A549 (cell line): ENCODE measurements at regions not wholly inside any gene's neighbourhood (a gene's known extent, or its start where the extent isn't known, plus 50 kb on each side); places are given as distances from the start of the nearest gene placed in this dataset.

Experiments used
- ATAC-seq, 2 experiments: fragments of 200-7000 bp in 1 of 2; fragments of >200 bp in 1 of 2; cut with Nextera tagmentation in 1 of 2; cut with Tn5 transposase in 1 of 2; 3 replicates each; pipeline versions ENCODE4 v1.8.0 to v1.9.1; 2018 to 2020; ENCODE audit warnings: mild to moderate bottlenecking in 1 of 2, moderate library complexity in 1 of 2
- CTCF ChIA-PET: fragments of 300-600 bp; sonication (Branson Sonifier 250); formaldehyde crosslinking; extraction: SDS; loops from one replicate; lab custom pipeline; 2021; ENCODE audit warnings: antibody characterized with exemption, inconsistent platforms; lab: Yijun Ruan, JAX
- POLR2A ChIA-PET: fragments of 350-600 bp; formaldehyde crosslinking; extraction: SDS; loops from one replicate; lab custom pipeline; 2021; ENCODE audit warnings: antibody characterized with exemption, inconsistent platforms; lab: Yijun Ruan, JAX
- DNase-seq, 2 experiments: peaks; one replicate each; pipeline versions ENCODE4 v3.0.0 to v3.0.0-alpha.2; 2011 to 2016; ENCODE audit warnings: low read depth in 1 of 2, low spot score in 1 of 2
- FAIRE-seq: peaks from 2 replicates; lab custom pipeline; 2011; peaks lifted over from hg19 to GRCh38; lab: Jason Lieb, UNC
- H3K27ac ChIP-seq, 2 experiments: fragments of >200 bp; sonication (Bioruptor Twin); formaldehyde crosslinking; 3 replicates each; pipeline ENCODE4 v1.5.1; 2016 to 2017
- H3K4me1 ChIP-seq: fragments of >200 bp; sonication (Bioruptor Twin); formaldehyde crosslinking; 3 replicates; pipeline ENCODE4 v1.6.1; 2016
- H3K4me2 ChIP-seq: fragments of >200 bp; sonication (Bioruptor Twin); formaldehyde crosslinking; 3 replicates; pipeline ENCODE4 v1.6.1; 2016
- H3K4me3 ChIP-seq: fragments of >200 bp; sonication (Bioruptor Twin); formaldehyde crosslinking; 3 replicates; pipeline ENCODE4 v1.5.1; 2016
- H3K9me3 ChIP-seq: fragments of >200 bp; sonication (Bioruptor Twin); formaldehyde crosslinking; 3 replicates; pipeline ENCODE4 v1.6.1; 2016
- BHLHE40 ChIP-seq: IDR thresholded peaks from 2 replicates; pipeline ENCODE4 v1.6.1; 2012; ENCODE audit warnings: low read depth, low read length, inconsistent platforms
- CBX8 ChIP-seq: fragments of 200-600 bp; sonication (generic); IDR thresholded peaks from 2 replicates; pipeline ENCODE4 v1.6.1; 2016
- CEBPB ChIP-seq, 2 experiments: fragments of >200 bp in 1 of 2; sonication (Bioruptor Twin) in 1 of 2; formaldehyde crosslinking in 1 of 2; IDR thresholded peaks; 2 replicates each; pipeline ENCODE4 v1.6.1; 2012 to 2016
- CHD2 ChIP-seq: fragments of 150-350 bp; IDR thresholded peaks from 2 replicates; pipeline ENCODE4 v1.6.1; 2014; ENCODE audit warnings: low read length; ENCODE audit not compliant: partially characterized antibody
- EHF ChIP-seq: fragments of 250-450 bp; sonication (Bioruptor Pico); IDR thresholded peaks from 2 replicates; pipeline ENCODE4 v1.5.0; 2020; ENCODE audit warnings: mild to moderate bottlenecking
- EP300 ChIP-seq, 2 experiments: fragments of >200 bp; sonication (Bioruptor Twin); formaldehyde crosslinking; IDR thresholded peaks; 2 replicates in 1 of 2; 3 replicates in 1 of 2; pipeline ENCODE4 v1.6.1; 2016 to 2017
- FOSB ChIP-seq: fragments of 250-450 bp; sonication (Bioruptor Pico); IDR thresholded peaks from 2 replicates; pipeline ENCODE4 v1.5.0; 2020; ENCODE audit warnings: mild to moderate bottlenecking, moderate library complexity
- FOSL2 ChIP-seq, 2 experiments: fragments of 450-650 bp in 1 of 2; fragments of >200 bp in 1 of 2; sonication (Bioruptor Twin) in 1 of 2; formaldehyde crosslinking; IDR thresholded peaks; 2 replicates each; pipeline versions ENCODE4 v1.5.0 to v1.6.1; 2016 to 2020; ENCODE audit warnings: mild to moderate bottlenecking in 1 of 2, moderate library complexity in 1 of 2
- HOXA7 ChIP-seq: fragments of 250-450 bp; sonication (Bioruptor Pico); IDR thresholded peaks from 2 replicates; pipeline ENCODE4 v1.5.0; 2020; ENCODE audit warnings: mild to moderate bottlenecking, moderate library complexity
- HOXB13 ChIP-seq: fragments of 250-450 bp; sonication (Bioruptor Pico); IDR thresholded peaks from 2 replicates; pipeline ENCODE4 v1.5.0; 2020; ENCODE audit warnings: low read depth, mild to moderate bottlenecking, moderate library complexity
- KDM1A ChIP-seq: fragments of 200-600 bp; sonication (generic); IDR thresholded peaks from 2 replicates; pipeline ENCODE4 v1.6.1; 2016; ENCODE audit warnings: low read depth, mild to moderate bottlenecking
- KDM5A ChIP-seq: fragments of 200-600 bp; sonication (generic); IDR thresholded peaks from 2 replicates; pipeline ENCODE4 v1.6.1; 2016; ENCODE audit warnings: antibody characterized with exemption, mild to moderate bottlenecking
- MAZ ChIP-seq: fragments of 150-350 bp; IDR thresholded peaks from 2 replicates; pipeline ENCODE4 v1.6.1; 2014; ENCODE audit warnings: antibody characterized with exemption, low read depth, low read length, borderline replicate concordance
- MYC ChIP-seq: IDR thresholded peaks from 2 replicates; pipeline ENCODE4 v1.6.1; 2012; ENCODE audit warnings: mild to moderate bottlenecking, inconsistent platforms, low read length, improper control_type of control experiment, borderline replicate concordance
- NPAS2 ChIP-seq: fragments of 250-450 bp; sonication (Bioruptor Pico); IDR thresholded peaks from 2 replicates; pipeline ENCODE4 v1.8.0; 2022; ENCODE audit warnings: mild to moderate bottlenecking, moderate library complexity, borderline replicate concordance
- PHF8 ChIP-seq: fragments of 200-600 bp; sonication (generic); IDR thresholded peaks from 2 replicates; pipeline ENCODE4 v1.6.1; 2016; ENCODE audit warnings: low read depth, mild to moderate bottlenecking, antibody characterized with exemption, moderate library complexity, borderline replicate concordance
- RAD21 ChIP-seq, 2 experiments: fragments of >200 bp in 1 of 2; sonication (Bioruptor Twin) in 1 of 2; formaldehyde crosslinking in 1 of 2; IDR thresholded peaks in 1 of 2; conservative IDR thresholded peaks in 1 of 2; 2 replicates in 1 of 2; 3 replicates in 1 of 2; pipeline ENCODE4 v1.6.1; 2012 to 2018; ENCODE audit warnings: inconsistent platforms in 1 of 2
- RARB ChIP-seq: fragments of 250-450 bp; sonication (Bioruptor Pico); IDR thresholded peaks from 2 replicates; pipeline ENCODE4 v1.8.0; 2021; ENCODE audit warnings: mild to moderate bottlenecking, moderate library complexity
- RFX5 ChIP-seq: fragments of 450-650 bp; IDR thresholded peaks from 2 replicates; pipeline ENCODE4 v1.7.1; 2014; ENCODE audit warnings: antibody characterized with exemption, mild to moderate bottlenecking, moderate library complexity
- RNF2 ChIP-seq: fragments of 200-600 bp; sonication (generic); IDR thresholded peaks from 2 replicates; pipeline ENCODE4 v1.6.1; 2016; ENCODE audit warnings: low read depth, mild to moderate bottlenecking, antibody characterized with exemption, moderate library complexity, borderline replicate concordance
- SREBF2 ChIP-seq: fragments of 450-650 bp; IDR thresholded peaks from 2 replicates; pipeline ENCODE4 v1.6.1; 2014; ENCODE audit warnings: mild to moderate bottlenecking, moderate library complexity
- ZFP36 ChIP-seq: fragments of 450-650 bp; IDR thresholded peaks from 2 replicates; pipeline ENCODE4 v1.6.1; 2014; ENCODE audit warnings: borderline replicate concordance; ENCODE audit not compliant: partially characterized antibody
- ZNF302 ChIP-seq: fragments of 250-450 bp; sonication (Bioruptor Pico); IDR thresholded peaks from 2 replicates; pipeline ENCODE4 v1.9.0; 2021; ENCODE audit warnings: inconsistent platforms, mild to moderate bottlenecking, moderate library complexity
- WGBS: methylation state at CpG from one replicate; pipeline ENCODE4 v1.1.6; 2017; ENCODE audit errors: missing lambda C conversion rate; 5-methylcytosine and 5-hydroxymethylcytosine counted together
- TF ChIP-seq, protein P1 (sequence below): fragments of 450-650 bp; IDR thresholded peaks from 2 replicates; pipeline ENCODE4 v1.6.1; 2014; ENCODE audit warnings: antibody characterized with exemption
- TF ChIP-seq, protein P2 (sequence below): fragments of >200 bp; sonication (Bioruptor Twin); formaldehyde crosslinking; IDR thresholded peaks from 3 replicates; pipeline ENCODE4 v1.5.1; 2016
- TF ChIP-seq, protein P3 (sequence below): fragments of 250-450 bp; sonication (Bioruptor Pico); IDR thresholded peaks from 2 replicates; pipeline ENCODE4 v1.5.0; 2021; ENCODE audit warnings: mild to moderate bottlenecking, moderate library complexity, borderline replicate concordance
- TF ChIP-seq, protein P4 (sequence below): IDR thresholded peaks from 2 replicates; pipeline ENCODE4 v1.6.1; 2012
- TF ChIP-seq, protein P5 (sequence below): fragments of >200 bp; sonication (Bioruptor Twin); formaldehyde crosslinking; IDR thresholded peaks from 2 replicates; pipeline ENCODE4 v1.6.1; 2016

DNA sequence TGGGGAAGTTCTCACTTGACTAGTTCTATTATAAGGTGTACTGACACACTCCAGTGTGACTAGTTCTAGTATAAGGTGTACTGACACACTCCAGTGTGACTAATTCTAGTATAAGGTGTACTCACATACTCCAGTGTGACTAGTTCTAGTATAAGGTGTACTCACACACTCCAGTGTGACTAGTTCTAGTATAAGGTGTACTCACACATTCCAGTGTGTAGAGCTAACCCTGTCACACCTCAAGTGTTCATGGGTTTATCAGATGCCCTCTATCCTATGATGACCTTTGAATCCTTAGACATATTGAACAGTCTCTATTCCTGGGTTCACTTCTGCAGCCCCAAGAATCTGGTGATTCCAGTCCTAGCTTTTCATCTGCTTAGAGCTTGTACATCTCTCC lies 54.6 kb upstream of the MYO16 start:
- H3K4me3 ChIP-seq: no peak overlapping the region
- no peak overlapping the region for H3K4me2 ChIP-seq
- H3K9me3 ChIP-seq: no peaks in the 10 kb centered on the region
- H3K4me1 ChIP-seq: no peaks in the 10 kb centered on the region
- CTCF ChIA-PET: interaction anchor here (1.1 kb wide), 1 partner anchor 67 kb away, joined by 3 read pairs; no protein-coding TSS in a partner anchor
- POLR2A ChIA-PET: no interaction called here
- DNase-seq (no peak), ATAC-seq (no peak), FAIRE-seq (no peak)
- no peak overlapping the region for H3K27ac ChIP-seq
- TF ChIP-seq CEBPB (IDR thresholded peaks at IDR 0.05) (no peak), MYC (no peak), NPAS2 (CRISPR knock-in tag) (no peak), RNF2 (no peak), RFX5 (no peak), PHF8 (no peak), HOXB13 (CRISPR knock-in tag) (no peak), KDM5A (no peak), EHF (CRISPR knock-in tag) (no peak), BHLHE40 (no peak), MAZ (no peak), RARB (CRISPR knock-in tag) (no peak)
- TF ChIP-seq, protein P1, sequence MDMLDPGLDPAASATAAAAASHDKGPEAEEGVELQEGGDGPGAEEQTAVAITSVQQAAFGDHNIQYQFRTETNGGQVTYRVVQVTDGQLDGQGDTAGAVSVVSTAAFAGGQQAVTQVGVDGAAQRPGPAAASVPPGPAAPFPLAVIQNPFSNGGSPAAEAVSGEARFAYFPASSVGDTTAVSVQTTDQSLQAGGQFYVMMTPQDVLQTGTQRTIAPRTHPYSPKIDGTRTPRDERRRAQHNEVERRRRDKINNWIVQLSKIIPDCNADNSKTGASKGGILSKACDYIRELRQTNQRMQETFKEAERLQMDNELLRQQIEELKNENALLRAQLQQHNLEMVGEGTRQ: no peak
- TF ChIP-seq, protein P2, sequence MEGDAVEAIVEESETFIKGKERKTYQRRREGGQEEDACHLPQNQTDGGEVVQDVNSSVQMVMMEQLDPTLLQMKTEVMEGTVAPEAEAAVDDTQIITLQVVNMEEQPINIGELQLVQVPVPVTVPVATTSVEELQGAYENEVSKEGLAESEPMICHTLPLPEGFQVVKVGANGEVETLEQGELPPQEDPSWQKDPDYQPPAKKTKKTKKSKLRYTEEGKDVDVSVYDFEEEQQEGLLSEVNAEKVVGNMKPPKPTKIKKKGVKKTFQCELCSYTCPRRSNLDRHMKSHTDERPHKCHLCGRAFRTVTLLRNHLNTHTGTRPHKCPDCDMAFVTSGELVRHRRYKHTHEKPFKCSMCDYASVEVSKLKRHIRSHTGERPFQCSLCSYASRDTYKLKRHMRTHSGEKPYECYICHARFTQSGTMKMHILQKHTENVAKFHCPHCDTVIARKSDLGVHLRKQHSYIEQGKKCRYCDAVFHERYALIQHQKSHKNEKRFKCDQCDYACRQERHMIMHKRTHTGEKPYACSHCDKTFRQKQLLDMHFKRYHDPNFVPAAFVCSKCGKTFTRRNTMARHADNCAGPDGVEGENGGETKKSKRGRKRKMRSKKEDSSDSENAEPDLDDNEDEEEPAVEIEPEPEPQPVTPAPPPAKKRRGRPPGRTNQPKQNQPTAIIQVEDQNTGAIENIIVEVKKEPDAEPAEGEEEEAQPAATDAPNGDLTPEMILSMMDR: no peak
- TF ChIP-seq, protein P3, sequence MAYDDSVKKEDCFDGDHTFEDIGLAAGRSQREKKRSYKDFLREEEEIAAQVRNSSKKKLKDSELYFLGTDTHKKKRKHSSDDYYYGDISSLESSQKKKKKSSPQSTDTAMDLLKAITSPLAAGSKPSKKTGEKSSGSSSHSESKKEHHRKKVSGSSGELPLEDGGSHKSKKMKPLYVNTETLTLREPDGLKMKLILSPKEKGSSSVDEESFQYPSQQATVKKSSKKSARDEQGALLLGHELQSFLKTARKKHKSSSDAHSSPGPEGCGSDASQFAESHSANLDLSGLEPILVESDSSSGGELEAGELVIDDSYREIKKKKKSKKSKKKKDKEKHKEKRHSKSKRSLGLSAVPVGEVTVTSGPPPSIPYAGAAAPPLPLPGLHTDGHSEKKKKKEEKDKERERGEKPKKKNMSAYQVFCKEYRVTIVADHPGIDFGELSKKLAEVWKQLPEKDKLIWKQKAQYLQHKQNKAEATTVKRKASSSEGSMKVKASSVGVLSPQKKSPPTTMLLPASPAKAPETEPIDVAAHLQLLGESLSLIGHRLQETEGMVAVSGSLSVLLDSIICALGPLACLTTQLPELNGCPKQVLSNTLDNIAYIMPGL (CRISPR knock-in tag): no peak

DNA sequence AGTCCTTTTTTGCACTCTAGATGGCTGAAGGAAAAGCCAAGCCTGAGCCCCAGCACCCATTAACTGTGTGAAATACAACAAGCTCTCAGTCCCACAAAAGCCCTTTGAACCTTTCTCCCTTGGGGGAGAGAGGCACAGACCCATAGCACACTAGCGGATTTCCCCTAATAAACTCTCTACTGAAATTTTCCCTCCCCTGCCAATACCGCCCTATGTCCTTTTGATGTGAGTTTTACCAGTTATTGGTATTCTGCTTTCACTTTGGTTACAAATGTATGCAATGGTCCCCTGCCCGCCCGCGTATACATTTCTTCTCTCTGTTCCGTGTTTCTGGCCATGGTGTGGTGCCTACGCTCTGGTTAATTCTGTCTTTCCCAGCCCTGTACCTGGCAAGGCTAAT lies 54.0 kb upstream of the MYO16 start:
- Histone ChIP-seq H3K4me2 (no peak overlapping the region), H3K9me3 (no peaks in the 10 kb centered on the region), H3K27ac (no peak overlapping the region), H3K4me1 (no peaks in the 10 kb centered on the region), H3K4me3 (no peak overlapping the region)
- FAIRE-seq: no peak
- DNase-seq: no peak
- WGBS: 86% methylated on average over 7 of the region's 7 CpGs
- no peak for ATAC-seq
- TF ChIP-seq SREBF2 (no peak), RARB (CRISPR knock-in tag) (no peak), ZFP36 (no peak), FOSL2 (IDR thresholded peaks at IDR 0.05) (no peak), FOSL2 (CRISPR knock-in tag; IDR thresholded peaks at IDR 0.05) (no peak), MYC (no peak), MAZ (no peak), NPAS2 (CRISPR knock-in tag) (no peak), CHD2 (no peak), FOSB (CRISPR knock-in tag) (no peak), ZNF302 (CRISPR knock-in tag) (no peak), RAD21 (conservative IDR thresholded peaks at IDR 0.05 in 1 of 2, IDR thresholded peaks at IDR 0.05 in 1 of 2) (no peak), CBX8 (no peak), KDM1A (no peak), EP300 (IDR thresholded peaks at IDR 0.05) (no peak), HOXA7 (CRISPR knock-in tag) (no peak)
- TF ChIP-seq, protein P1: no peak
- TF ChIP-seq, protein P4, sequence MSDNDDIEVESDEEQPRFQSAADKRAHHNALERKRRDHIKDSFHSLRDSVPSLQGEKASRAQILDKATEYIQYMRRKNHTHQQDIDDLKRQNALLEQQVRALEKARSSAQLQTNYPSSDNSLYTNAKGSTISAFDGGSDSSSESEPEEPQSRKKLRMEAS: no peak
- TF ChIP-seq, protein P5, sequence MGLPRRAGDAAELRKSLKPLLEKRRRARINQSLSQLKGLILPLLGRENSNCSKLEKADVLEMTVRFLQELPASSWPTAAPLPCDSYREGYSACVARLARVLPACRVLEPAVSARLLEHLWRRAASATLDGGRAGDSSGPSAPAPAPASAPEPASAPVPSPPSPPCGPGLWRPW: no peak
- ChIA-PET CTCF (interaction anchor here (1.1 kb wide), 1 partner anchor 67 kb away, joined by 3 read pairs; no protein-coding TSS in a partner anchor), POLR2A (no interaction called here)
